SK-N-SH (cell line): ENCODE measurements at regions not wholly inside any gene's neighbourhood (a gene's known extent, or its start where the extent isn't known, plus 50 kb on each side); places are given as distances from the start of the nearest gene placed in this dataset.

Source experiments
- CTCF ChIA-PET: fragments of 300-600, 350-600 bp; formaldehyde crosslinking; extraction: SDS; loops from one replicate; lab custom pipeline; 2021; lab: Yijun Ruan, JAX
- POLR2A ChIA-PET: fragments of 350-600 bp; sonication (Branson Sonifier 250); formaldehyde crosslinking; extraction: SDS; loops from one replicate; lab custom pipeline; 2020; ENCODE audit warnings: antibody characterized with exemption, inconsistent platforms; lab: Yijun Ruan, JAX
- DNase-seq: peaks from one replicate; pipeline ENCODE4 v3.0.0; 2012
- H2AFZ ChIP-seq: fragments of 200-600 bp; sonication (generic); 2 replicates; pipeline ENCODE4 v1.8.1; 2016; ENCODE audit warnings: antibody characterized with exemption, mild to moderate bottlenecking, low read depth
- H3F3A ChIP-seq: fragments of 200-600 bp; sonication (generic); replicated peaks from 2 replicates; pipeline ENCODE3; 2016; ENCODE audit warnings: antibody characterized with exemption, mild to moderate bottlenecking; ENCODE audit not compliant: insufficient read depth
- H3K27ac ChIP-seq, 2 experiments: fragments of 200-500 bp in 1 of 2; fragments of 200-600 bp in 1 of 2; sonication (Bioruptor generic) in 1 of 2; sonication (generic), shearing (Covaris generic) in 1 of 2; 2 replicates each; pipeline versions ENCODE4 v1.5.1 to v1.6.1; 2014 to 2016; ENCODE audit warnings: low read depth in 2 of 2, inconsistent platforms in 1 of 2, low read length in 1 of 2, mild to moderate bottlenecking in 1 of 2, mixed read lengths in 1 of 2
- H3K27me3 ChIP-seq: fragments of 200-600 bp; sonication (generic), shearing (Covaris generic); 2 replicates; pipeline ENCODE4 v1.6.1; 2016; ENCODE audit warnings: mixed run types; ENCODE audit not compliant: insufficient read depth
- H3K36me3 ChIP-seq, 2 experiments: fragments of 200-500 bp in 1 of 2; fragments of 200-600 bp in 1 of 2; sonication (Bioruptor generic) in 1 of 2; sonication (generic) in 1 of 2; replicated peaks in 1 of 2; 2 replicates each; pipeline versions ENCODE3 to v1.5.1; 2014 to 2016; ENCODE audit warnings: low read length in 1 of 2, mild to moderate bottlenecking in 1 of 2; ENCODE audit not compliant: insufficient read depth in 2 of 2, control insufficient read depth in 1 of 2
- H3K4me1 ChIP-seq, 2 experiments: fragments of 200-500 bp in 1 of 2; fragments of 200-600 bp in 1 of 2; sonication (Bioruptor generic) in 1 of 2; sonication (generic), shearing (Covaris generic) in 1 of 2; 2 replicates each; pipeline versions ENCODE4 v1.5.1 to v1.6.1; 2014 to 2016; ENCODE audit warnings: low read depth in 1 of 2, low read length in 1 of 2, mixed run types in 1 of 2; ENCODE audit not compliant: insufficient read depth in 2 of 2, control insufficient read depth in 1 of 2
- H3K4me2 ChIP-seq: fragments of 200-600 bp; sonication (generic), shearing (Covaris generic); 2 replicates; pipeline ENCODE4 v1.6.1; 2017; ENCODE audit warnings: mixed run types
- H3K4me3 ChIP-seq, 2 experiments: fragments of 200-500 bp in 1 of 2; fragments of 200-600 bp in 1 of 2; sonication (Bioruptor generic) in 1 of 2; sonication (generic), shearing (Covaris generic) in 1 of 2; 2 replicates each; pipeline versions ENCODE4 v1.5.1 to v1.8.1; 2014 to 2016; ENCODE audit warnings: low read depth in 2 of 2, inconsistent platforms in 1 of 2, low read length in 1 of 2, mild to moderate bottlenecking in 1 of 2, mixed read lengths in 1 of 2, moderate library complexity in 1 of 2
- H3K79me2 ChIP-seq: fragments of 200-600 bp; sonication (generic); 2 replicates; pipeline ENCODE4 v1.8.1; 2017; ENCODE audit warnings: mild to moderate bottlenecking; ENCODE audit not compliant: insufficient read depth
- H3K9ac ChIP-seq: fragments of 200-600 bp; sonication (generic); 2 replicates; pipeline ENCODE4 v1.6.1; 2017; ENCODE audit warnings: mixed run types
- H3K9me2 ChIP-seq: fragments of 200-600 bp; sonication (generic); 2 replicates; pipeline ENCODE4 v1.6.1; 2017; ENCODE audit warnings: mixed run types
- H3K9me3 ChIP-seq: fragments of 200-600 bp; sonication (generic); 2 replicates; pipeline ENCODE4 v1.6.1; 2017; ENCODE audit warnings: mixed run types, mild to moderate bottlenecking, moderate library complexity
- H4K20me1 ChIP-seq: fragments of 200-600 bp; sonication (generic); 2 replicates; pipeline ENCODE4 v1.6.1; 2017; ENCODE audit warnings: mild to moderate bottlenecking, mixed run types; ENCODE audit not compliant: insufficient read depth
- CHD2 ChIP-seq: fragments of 150-350 bp; IDR thresholded peaks from 2 replicates; pipeline ENCODE4 v1.6.1; 2018; ENCODE audit warnings: low read length; ENCODE audit not compliant: partially characterized antibody
- EP300 ChIP-seq, 2 experiments: IDR thresholded peaks; 2 replicates each; pipeline versions ENCODE4 v1.4.0 to v1.6.1; 2012; ENCODE audit warnings: borderline replicate concordance in 1 of 2, low read depth in 1 of 2, low read length in 1 of 2
- FOSL2 ChIP-seq: IDR thresholded peaks from 2 replicates; pipeline ENCODE4 v1.4.0; 2012; ENCODE audit warnings: low read depth, mild to moderate bottlenecking, moderate library complexity, borderline replicate concordance
- FOXJ3 ChIP-seq: sonication (generic); formaldehyde crosslinking; IDR thresholded peaks from 2 replicates; pipeline ENCODE4 v1.5.1; 2020; ENCODE audit warnings: mild to moderate bottlenecking, missing genetic modification reagents
- GABPA ChIP-seq: IDR thresholded peaks from 2 replicates; pipeline ENCODE4 v1.4.0; 2012; ENCODE audit warnings: low read depth, mild to moderate bottlenecking
- JUND ChIP-seq: IDR thresholded peaks from 2 replicates; pipeline ENCODE4 v1.4.0; 2012
- MXI1 ChIP-seq: IDR thresholded peaks from 2 replicates; pipeline ENCODE4 v1.6.1; 2012; ENCODE audit warnings: mild to moderate bottlenecking, low read depth, low read length, improper control_type of control experiment
- NFIC ChIP-seq: IDR thresholded peaks from 2 replicates; pipeline ENCODE4 v1.4.0; 2012; ENCODE audit warnings: borderline replicate concordance
- RCOR1 ChIP-seq: fragments of 150-350 bp; IDR thresholded peaks from 2 replicates; pipeline ENCODE4 v1.6.1; 2017; ENCODE audit warnings: antibody characterized with exemption, low read length
- RFX5 ChIP-seq: IDR thresholded peaks from 2 replicates; pipeline ENCODE4 v1.6.1; 2012; ENCODE audit warnings: mild to moderate bottlenecking, improper control_type of control experiment, low read length
- TCF12 ChIP-seq: IDR thresholded peaks from 2 replicates; pipeline ENCODE4 v1.4.0; 2012
- WGBS: methylation state at CpG from one replicate; pipeline ENCODE4 v1.1.6; 2017; ENCODE audit warnings: low lambda C conversion rate; 5-methylcytosine and 5-hydroxymethylcytosine counted together
- TF ChIP-seq, protein P1 (sequence below): IDR thresholded peaks from 2 replicates; pipeline ENCODE4 v1.4.0; 2012; ENCODE audit warnings: low read depth, borderline replicate concordance
- TF ChIP-seq, protein P2 (sequence below): fragments of 200-600 bp; sonication (generic); IDR thresholded peaks from 2 replicates; pipeline ENCODE4 v1.6.1; 2017; ENCODE audit warnings: antibody characterized with exemption, mild to moderate bottlenecking, moderate library complexity
- TF ChIP-seq, protein P3 (sequence below): fragments of 150-350 bp; IDR thresholded peaks from 2 replicates; pipeline ENCODE4 v1.6.1; 2016; ENCODE audit warnings: mild to moderate bottlenecking, low read depth, low read length

DNA sequence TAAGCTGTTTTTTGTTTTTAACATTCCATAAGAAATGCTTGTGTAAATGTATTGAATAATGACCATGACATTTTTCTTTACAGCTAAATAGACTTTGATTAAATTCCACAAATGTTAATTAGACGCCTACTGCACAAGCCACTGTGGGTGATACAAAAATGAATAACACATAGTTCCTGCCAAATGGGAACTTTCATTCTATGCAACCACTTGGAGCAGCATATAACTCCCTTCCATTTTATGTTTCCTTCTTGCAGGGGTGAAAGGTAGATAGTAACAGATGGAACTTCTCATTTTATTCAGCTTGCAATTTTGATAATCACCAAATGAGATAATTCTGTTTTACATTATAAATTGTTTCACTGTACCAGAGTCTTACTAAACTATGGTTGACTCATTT is 70.0 kb upstream of the THUMPD2 start:
- Histone ChIP-seq H3K9ac (no peak overlapping the region), H3K4me1 (peaks cover 0 to 4% of the 10 kb centered on the region in 2 experiments; a peak in 2 of 4 replicates), H3K4me2 (no peak overlapping the region), H3K36me3 (no peaks in the 10 kb centered on the region), H3K4me3 (no peak overlapping the region), H2AFZ (no peak overlapping the region), H3K27me3 (no peaks in the 10 kb centered on the region), H3K27ac (no peak overlapping the region), H3K79me2 (no peaks in the 10 kb centered on the region), H4K20me1 (no peaks in the 10 kb centered on the region), H3K9me2 (no peaks in the 10 kb centered on the region), H3K9me3 (no peaks in the 10 kb centered on the region)
- ChIA-PET POLR2A (no interaction called here), CTCF (interaction anchor here (0.6 to 1.7 kb wide), 4 partner anchors 65 to 936 kb away, joined by 3 to 4 read pairs (median 3); no protein-coding TSS in a partner anchor)
- 35% methylated on average over 1 of the region's 1 CpG for WGBS
- DNase-seq, result no peak
- TF ChIP-seq, protein P1, sequence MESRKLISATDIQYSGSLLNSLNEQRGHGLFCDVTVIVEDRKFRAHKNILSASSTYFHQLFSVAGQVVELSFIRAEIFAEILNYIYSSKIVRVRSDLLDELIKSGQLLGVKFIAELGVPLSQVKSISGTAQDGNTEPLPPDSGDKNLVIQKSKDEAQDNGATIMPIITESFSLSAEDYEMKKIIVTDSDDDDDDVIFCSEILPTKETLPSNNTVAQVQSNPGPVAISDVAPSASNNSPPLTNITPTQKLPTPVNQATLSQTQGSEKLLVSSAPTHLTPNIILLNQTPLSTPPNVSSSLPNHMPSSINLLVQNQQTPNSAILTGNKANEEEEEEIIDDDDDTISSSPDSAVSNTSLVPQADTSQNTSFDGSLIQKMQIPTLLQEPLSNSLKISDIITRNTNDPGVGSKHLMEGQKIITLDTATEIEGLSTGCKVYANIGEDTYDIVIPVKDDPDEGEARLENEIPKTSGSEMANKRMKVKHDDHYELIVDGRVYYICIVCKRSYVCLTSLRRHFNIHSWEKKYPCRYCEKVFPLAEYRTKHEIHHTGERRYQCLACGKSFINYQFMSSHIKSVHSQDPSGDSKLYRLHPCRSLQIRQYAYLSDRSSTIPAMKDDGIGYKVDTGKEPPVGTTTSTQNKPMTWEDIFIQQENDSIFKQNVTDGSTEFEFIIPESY, result no peak
- TF ChIP-seq RFX5 (no peak), CHD2 (no peak), NFIC (no peak), MXI1 (no peak), GABPA (no peak), RCOR1 (no peak), EP300 (IDR thresholded peaks at IDR 0.05; ENCODE audit: borderline replicate concordance in 1 of 2, low read depth in 1 of 2, low read length in 1 of 2) (no peak), JUND (no peak), TCF12 (no peak), FOSL2 (no peak), FOXJ3 (CRISPR knock-in tag) (no peak)
- TF ChIP-seq, protein P2, sequence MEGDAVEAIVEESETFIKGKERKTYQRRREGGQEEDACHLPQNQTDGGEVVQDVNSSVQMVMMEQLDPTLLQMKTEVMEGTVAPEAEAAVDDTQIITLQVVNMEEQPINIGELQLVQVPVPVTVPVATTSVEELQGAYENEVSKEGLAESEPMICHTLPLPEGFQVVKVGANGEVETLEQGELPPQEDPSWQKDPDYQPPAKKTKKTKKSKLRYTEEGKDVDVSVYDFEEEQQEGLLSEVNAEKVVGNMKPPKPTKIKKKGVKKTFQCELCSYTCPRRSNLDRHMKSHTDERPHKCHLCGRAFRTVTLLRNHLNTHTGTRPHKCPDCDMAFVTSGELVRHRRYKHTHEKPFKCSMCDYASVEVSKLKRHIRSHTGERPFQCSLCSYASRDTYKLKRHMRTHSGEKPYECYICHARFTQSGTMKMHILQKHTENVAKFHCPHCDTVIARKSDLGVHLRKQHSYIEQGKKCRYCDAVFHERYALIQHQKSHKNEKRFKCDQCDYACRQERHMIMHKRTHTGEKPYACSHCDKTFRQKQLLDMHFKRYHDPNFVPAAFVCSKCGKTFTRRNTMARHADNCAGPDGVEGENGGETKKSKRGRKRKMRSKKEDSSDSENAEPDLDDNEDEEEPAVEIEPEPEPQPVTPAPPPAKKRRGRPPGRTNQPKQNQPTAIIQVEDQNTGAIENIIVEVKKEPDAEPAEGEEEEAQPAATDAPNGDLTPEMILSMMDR, result no peak
- TF ChIP-seq, protein P3, sequence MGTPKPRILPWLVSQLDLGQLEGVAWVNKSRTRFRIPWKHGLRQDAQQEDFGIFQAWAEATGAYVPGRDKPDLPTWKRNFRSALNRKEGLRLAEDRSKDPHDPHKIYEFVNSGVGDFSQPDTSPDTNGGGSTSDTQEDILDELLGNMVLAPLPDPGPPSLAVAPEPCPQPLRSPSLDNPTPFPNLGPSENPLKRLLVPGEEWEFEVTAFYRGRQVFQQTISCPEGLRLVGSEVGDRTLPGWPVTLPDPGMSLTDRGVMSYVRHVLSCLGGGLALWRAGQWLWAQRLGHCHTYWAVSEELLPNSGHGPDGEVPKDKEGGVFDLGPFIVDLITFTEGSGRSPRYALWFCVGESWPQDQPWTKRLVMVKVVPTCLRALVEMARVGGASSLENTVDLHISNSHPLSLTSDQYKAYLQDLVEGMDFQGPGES, result no peak
- TF ChIP-seq, all 33 proteins: peak for 0
- H3F3A ChIP-seq, result no peaks in the 10 kb centered on the region
